ENCODE measurements at regions not wholly inside any gene's neighbourhood (a gene's known extent, or its start where the extent isn't known, plus 50 kb on each side); places are given as distances from the start of the nearest gene placed in this dataset.
"Not testable (repeated sequence)": the region's sequence is repeated elsewhere in the genome, so short reads cannot be mapped to it uniquely, and the experiment has no call there.

DNA sequence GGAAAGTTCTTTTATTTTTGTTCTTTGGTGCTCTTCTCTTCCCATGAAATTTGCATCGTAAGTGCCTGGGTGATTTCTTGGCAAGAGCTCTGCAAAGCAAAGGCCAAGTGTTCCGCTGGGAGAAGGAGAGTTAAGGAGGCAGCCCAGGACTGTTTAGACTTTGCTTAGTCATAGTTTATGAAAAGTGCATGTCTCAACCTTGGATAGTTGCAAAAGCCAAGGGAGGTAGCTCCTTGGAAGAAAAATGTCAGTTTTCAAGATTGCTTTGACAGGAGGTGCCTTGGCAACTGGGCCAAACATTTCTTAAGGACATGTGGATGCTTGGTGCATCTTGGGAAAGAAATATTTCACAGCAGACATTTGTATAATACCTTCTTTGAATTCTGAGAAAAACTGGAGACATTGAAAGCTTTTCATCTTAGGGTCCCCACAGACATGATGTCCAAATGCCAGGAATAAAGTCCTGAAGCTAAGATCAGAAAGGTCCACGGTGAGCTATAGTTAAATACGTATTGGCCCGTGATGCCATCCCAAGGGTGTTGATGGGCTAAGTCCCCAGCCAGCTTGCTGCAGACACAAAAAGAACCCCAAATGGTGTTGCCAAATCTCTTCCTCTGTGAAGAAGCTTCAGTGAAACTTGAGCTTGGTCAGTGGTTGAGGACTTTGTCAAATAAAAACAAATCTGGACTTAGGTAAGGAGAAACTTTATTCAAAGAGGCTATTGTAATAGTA lies 96.3 kb upstream of the THUMPD2 start:
- DNase-seq (no peak), ATAC-seq (no peak)
- no peak overlapping the region for H3K27ac Mint-ChIP-seq
- no peaks in the 10 kb centered on the region for H3K4me1 Mint-ChIP-seq
- peaks cover 0 to 9% (median 3%) of the 10 kb centered on the region in 9 donors for H3K9me3 Mint-ChIP-seq
- no peak overlapping the region for H3K4me3 Mint-ChIP-seq
- peaks cover 0 to 5% (median 0%) of the 10 kb centered on the region in 3 donors for H3K36me3 Mint-ChIP-seq
- POLR2A ChIA-PET = no interaction called here
- peaks cover 0 to 10% (median 0%) of the 10 kb centered on the region in 5 donors for H3K27me3 Mint-ChIP-seq

DNA sequence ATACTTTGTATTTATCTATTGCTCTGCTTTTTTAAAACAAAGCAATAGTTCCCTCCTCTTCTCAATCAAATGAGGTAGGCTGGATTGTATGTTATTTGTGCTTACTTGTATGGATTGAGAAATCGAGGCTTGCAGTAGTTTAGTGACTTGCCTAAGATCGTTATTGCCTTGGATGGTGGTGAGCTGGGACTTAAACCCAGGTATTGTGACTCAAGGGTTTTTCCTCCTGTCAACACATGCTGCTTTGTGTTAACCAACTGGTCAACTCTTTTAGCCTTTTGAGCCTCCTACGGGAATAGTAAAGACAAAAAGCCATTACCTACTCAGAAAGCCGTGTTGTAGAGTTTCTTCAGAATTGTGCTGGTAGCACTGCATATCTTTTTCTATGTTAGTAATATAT lies 95.2 kb upstream of the THUMPD2 start:
- no peak for ATAC-seq
- Mint-ChIP-seq H3K9me3 (peaks cover 0 to 3% (median 0%) of the 10 kb centered on the region in 9 donors), H3K4me1 (no peaks in the 10 kb centered on the region), H3K4me3 (no peak overlapping the region), H3K36me3 (no peaks in the 10 kb centered on the region), H3K27ac (no peak overlapping the region), H3K27me3 (peaks cover 0 to 13% (median 0%) of the 10 kb centered on the region in 5 donors)
- POLR2A ChIA-PET = no interaction called here
- DNase-seq = no peak

DNA sequence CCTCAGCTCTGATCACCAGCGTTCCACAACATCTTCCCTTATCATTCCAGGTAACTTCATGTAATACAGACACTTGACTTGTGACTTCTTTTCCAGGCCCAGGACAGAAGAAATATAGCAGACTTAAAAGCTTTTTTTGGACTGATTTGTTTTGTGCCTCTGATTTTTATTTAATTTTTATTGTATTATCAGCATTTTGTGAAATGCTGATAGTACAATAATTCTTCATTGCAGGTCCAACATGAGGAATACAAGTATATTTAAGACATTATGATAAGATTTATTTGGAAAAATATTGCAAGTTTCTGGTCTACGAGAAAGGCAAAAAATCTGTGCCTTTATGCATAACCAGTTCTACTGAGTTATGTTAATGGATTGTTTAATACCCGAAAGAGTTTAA lies 94.5 kb upstream of the THUMPD2 start:
- no peaks in the 10 kb centered on the region for H3K36me3 Mint-ChIP-seq
- DNase-seq (no peak), ATAC-seq (no peak)
- H3K27me3 Mint-ChIP-seq = peaks cover 0 to 15% (median 0%) of the 10 kb centered on the region in 5 donors
- no peaks in the 10 kb centered on the region for H3K4me1 Mint-ChIP-seq
- no peak overlapping the region for H3K4me3 Mint-ChIP-seq
- POLR2A ChIA-PET = no interaction called here
- no peak overlapping the region for H3K27ac Mint-ChIP-seq
- no peaks in the 10 kb centered on the region for H3K9me3 Mint-ChIP-seq

DNA sequence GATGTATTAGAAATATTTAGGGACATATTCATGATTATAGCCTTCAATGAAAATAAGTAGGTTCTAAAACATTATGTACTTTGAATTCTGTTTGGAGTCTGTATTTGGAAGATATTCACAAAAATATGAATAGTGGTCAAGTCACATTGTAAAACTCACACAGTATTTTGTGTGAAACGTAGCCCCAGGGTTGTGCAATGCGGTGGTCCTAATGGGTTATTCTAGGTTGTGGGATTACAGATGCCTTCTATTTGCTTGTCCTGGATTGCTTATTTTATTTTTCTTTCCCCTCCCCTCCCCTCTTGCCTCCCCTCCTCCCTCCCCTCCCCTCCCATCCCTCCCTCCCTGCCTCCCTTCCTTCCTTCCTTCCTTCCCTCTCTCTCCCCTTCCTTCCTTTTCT lies 93.7 kb upstream of the THUMPD2 start:
- H3K27me3 Mint-ChIP-seq = peaks cover 0 to 15% (median 0%) of the 10 kb centered on the region in 5 donors
- POLR2A ChIA-PET = no interaction called here
- no peaks in the 10 kb centered on the region for H3K4me1 Mint-ChIP-seq
- DNase-seq (no peak), ATAC-seq (no peak)
- H3K36me3 Mint-ChIP-seq = no peaks in the 10 kb centered on the region
- no peak overlapping the region for H3K4me3 Mint-ChIP-seq
- no peaks in the 10 kb centered on the region for H3K9me3 Mint-ChIP-seq
- H3K27ac Mint-ChIP-seq = no peak overlapping the region

DNA sequence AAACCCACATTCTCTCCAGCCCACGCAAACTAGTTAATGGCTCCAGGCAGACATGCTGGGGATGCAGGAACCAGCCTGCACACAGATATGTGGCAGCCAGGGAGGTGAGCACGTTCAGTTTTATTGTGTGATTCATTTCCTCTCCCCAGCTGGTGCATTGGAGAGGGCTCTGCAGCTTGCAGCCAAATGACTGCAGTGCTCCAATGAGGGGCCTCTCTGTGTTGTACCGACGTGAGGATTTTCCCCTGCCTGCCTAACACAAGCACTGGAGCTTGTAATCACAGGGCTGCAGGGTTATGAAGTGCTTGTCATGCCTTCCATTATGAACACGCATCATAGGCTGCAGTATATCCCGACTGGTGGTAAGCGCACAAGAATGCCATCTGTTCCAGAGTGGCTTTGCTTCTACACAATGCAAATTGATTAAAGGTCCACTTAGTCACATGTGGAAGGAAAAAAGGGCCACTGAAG lies 92.3 kb upstream of the THUMPD2 start:
- POLR2A ChIA-PET = no interaction called here
- Mint-ChIP-seq H3K27me3 (peaks cover 0 to 15% (median 0%) of the 10 kb centered on the region in 5 donors), H3K4me1 (no peaks in the 10 kb centered on the region), H3K27ac (no peak overlapping the region), H3K9me3 (no peaks in the 10 kb centered on the region), H3K4me3 (no peak overlapping the region), H3K36me3 (no peaks in the 10 kb centered on the region)
- DNase-seq (no peak), ATAC-seq (no peak)

DNA sequence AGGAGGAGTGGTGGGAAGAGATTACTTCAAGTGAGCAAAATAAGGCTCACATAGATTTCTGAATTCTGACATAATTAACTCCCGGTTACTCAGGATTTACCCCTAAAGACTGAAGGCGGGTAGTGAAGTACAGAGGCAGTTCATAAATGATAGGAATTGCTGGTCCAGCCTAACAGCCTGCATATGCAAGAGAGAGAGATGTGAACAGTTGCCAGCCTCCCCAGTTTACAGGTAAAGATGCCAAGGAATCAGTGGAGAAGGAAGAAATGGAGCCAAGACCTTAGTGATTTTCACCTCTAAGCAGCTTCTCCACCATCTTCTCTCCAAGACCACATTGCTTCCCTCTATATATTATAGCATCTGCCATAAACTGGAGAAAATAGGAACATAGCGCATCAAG lies 91.8 kb upstream of the THUMPD2 start:
- DNase-seq = no peak
- no peaks in the 10 kb centered on the region for H3K36me3 Mint-ChIP-seq
- H3K27me3 Mint-ChIP-seq = peaks cover 0 to 15% (median 0%) of the 10 kb centered on the region in 5 donors
- H3K9me3 Mint-ChIP-seq = no peaks in the 10 kb centered on the region
- ATAC-seq = no peak
- no peak overlapping the region for H3K27ac Mint-ChIP-seq
- POLR2A ChIA-PET = no interaction called here
- no peak overlapping the region for H3K4me3 Mint-ChIP-seq
- H3K4me1 Mint-ChIP-seq = no peaks in the 10 kb centered on the region

DNA sequence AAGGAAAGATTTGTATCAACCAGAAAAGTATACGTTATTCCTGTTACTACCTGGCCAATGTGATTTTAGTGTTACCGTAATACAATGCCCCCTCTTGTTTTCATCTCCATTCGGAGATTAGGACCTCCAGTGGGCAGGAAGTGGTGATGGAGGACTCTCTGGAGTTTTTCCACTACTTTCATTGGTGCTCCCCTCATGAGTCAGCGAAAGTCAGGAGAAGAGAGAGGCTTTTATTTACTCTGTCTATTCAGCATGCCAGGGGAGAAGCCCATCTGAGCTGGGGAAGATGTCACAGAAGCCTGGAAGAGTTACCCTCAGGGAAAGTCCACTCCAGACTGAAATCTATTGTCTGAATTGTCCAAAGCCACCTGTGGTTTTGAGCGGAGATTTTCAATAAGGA lies 88.2 kb upstream of the THUMPD2 start:
- Mint-ChIP-seq H3K36me3 (peaks cover 0 to 5% (median 0%) of the 10 kb centered on the region in 3 donors), H3K9me3 (peaks cover 0 to 10% (median 4%) of the 10 kb centered on the region in 9 donors), H3K27ac (no peak overlapping the region), H3K4me1 (no peaks in the 10 kb centered on the region), H3K4me3 (no peak overlapping the region), H3K27me3 (peaks cover 0 to 20% (median 3%) of the 10 kb centered on the region in 5 donors)
- DNase-seq (no peak), ATAC-seq (no peak)
- POLR2A ChIA-PET = no interaction called here

DNA sequence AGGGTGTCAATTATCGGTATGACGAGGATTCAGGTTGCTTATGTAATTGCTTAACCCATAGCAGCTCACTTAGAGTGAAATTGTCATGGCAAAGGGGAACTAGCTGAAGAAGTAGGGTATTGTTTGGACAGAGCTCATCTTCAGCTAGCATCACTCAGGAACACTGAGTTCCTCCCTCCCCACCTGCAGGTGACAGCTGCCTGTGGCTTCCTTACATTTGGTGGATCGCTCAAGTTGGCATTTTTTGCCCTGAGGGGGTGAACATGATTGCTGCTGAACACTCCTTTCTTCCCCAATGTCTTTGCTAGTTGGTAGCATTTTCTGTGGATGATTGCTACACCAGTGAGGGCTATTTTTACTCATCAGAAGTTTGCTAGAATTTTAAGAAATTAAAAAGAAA lies 86.7 kb upstream of the THUMPD2 start:
- Mint-ChIP-seq H3K4me1 (no peaks in the 10 kb centered on the region), H3K27me3 (peaks cover 0 to 14% (median 3%) of the 10 kb centered on the region in 5 donors), H3K36me3 (peaks cover 0 to 5% (median 0%) of the 10 kb centered on the region in 3 donors), H3K27ac (no peak overlapping the region), H3K9me3 (peaks cover 0 to 10% (median 4%) of the 10 kb centered on the region in 9 donors), H3K4me3 (no peak overlapping the region)
- DNase-seq (no peak), ATAC-seq (no peak)
- POLR2A ChIA-PET = no interaction called here

DNA sequence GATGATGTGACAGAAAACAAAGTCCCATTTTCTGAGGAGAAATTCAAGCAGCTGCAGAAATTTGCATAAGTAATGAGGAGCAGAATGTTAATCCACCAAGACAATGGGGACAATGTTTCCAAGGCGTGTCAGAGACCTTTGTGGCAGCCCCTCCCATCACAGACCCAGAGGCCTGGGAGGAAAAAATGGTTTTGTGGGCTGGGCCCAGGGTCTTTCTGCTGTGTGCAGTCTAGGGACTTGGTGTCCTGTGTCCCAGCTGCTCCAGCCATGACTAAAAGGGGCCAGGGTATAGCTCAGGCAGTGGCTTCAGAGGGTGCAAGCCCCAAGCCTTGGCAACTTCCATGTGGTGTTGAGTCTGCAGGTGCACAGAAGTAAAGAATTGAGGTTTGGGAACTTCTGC lies 84.6 kb upstream of the THUMPD2 start:
- H3K4me3 Mint-ChIP-seq, DNase-seq, H3K27me3 Mint-ChIP-seq, ATAC-seq, H3K4me1 Mint-ChIP-seq, H3K27ac Mint-ChIP-seq, H3K9me3 Mint-ChIP-seq, POLR2A ChIA-PET, H3K36me3 Mint-ChIP-seq: not testable (repeated sequence)

DNA sequence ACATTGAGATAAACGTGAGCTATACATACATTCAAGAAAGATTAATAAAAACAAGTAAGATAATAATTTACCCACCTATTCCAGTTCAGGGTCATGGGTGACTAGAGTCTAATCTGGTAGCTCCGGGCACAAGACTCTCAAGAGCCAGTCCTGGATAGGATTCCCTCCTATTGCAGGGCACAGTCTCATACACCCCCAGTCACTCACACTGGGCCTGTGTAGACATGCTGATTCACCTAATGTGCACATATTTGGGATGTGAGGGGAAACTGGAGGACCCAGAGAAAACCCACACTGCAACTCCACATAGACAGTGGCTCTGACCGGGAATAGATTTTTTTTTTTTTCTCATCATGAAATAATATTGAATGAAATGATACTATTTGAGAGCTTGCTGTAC lies 81.5 kb upstream of the THUMPD2 start:
- no peaks in the 10 kb centered on the region for H3K4me1 Mint-ChIP-seq
- H3K4me3 Mint-ChIP-seq = no peak overlapping the region
- peaks cover 0 to 5% (median 0%) of the 10 kb centered on the region in 3 donors for H3K36me3 Mint-ChIP-seq
- POLR2A ChIA-PET = no interaction called here
- DNase-seq = no peak
- peak overlapping the region in 1 of 10 donors; percentile 67 for H3K27ac Mint-ChIP-seq
- H3K9me3 Mint-ChIP-seq = peaks cover 0 to 10% (median 4%) of the 10 kb centered on the region in 9 donors
- H3K27me3 Mint-ChIP-seq = peaks cover 3 to 12% (median 6%) of the 10 kb centered on the region in 5 donors
- no peak for ATAC-seq

DNA sequence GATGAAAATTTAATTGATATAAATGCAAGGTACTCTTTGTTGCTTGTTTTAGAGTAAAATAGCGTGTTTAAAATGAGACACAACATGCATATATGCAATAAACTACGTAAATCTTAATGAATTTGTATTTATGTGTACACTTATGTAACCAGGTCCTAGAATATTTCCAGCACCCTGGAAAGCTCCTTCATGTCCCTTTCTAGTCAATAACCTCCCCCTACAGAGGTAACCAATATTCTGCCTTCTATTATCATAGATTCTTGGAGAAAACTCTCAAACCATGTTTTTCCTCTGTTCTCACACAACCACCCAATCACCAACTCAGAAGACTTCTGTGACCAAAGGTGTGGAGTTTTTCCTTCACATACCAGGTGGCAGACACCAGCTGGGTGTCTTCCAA lies 79.6 kb upstream of the THUMPD2 start:
- POLR2A ChIA-PET = no interaction called here
- H3K4me1 Mint-ChIP-seq = peaks cover 0 to 4% (median 0%) of the 10 kb centered on the region in 4 donors
- no peak for ATAC-seq

DNA sequence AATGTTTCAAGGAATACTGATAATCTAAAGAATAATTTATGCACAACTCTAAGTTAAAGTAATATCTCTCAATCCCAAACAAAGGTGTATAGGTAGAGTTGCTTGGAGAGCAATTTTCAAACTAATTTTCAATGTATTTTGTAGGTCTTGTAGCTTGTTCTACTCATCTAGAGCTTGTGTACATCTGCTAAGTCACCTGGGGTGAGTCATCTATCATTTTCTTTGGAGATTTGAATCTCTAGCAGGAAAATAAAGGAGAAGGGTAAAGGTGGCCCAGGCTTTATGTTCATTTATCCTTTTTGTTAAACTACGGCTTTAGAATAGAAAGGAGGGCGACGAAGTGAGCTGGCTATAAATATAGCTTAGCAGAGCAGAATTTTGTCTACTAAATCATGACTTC lies 76.8 kb upstream of the THUMPD2 start:
- POLR2A ChIA-PET = no interaction called here
- DNase-seq (no peak), ATAC-seq (no peak)
- no peaks in the 10 kb centered on the region for H3K9me3 Mint-ChIP-seq
- peaks cover 3 to 13% (median 8%) of the 10 kb centered on the region in 5 donors for H3K27me3 Mint-ChIP-seq
- no peak overlapping the region for H3K27ac Mint-ChIP-seq
- H3K36me3 Mint-ChIP-seq = no peaks in the 10 kb centered on the region
- peaks cover 0 to 19% (median 9%) of the 10 kb centered on the region in 4 donors for H3K4me1 Mint-ChIP-seq
- no peak overlapping the region for H3K4me3 Mint-ChIP-seq

More for the DNA sequence above, 79.6 kb upstream of the THUMPD2 start:
- H3K36me3 Mint-ChIP-seq = peaks cover 0 to 5% (median 0%) of the 10 kb centered on the region in 3 donors
- no peak overlapping the region for H3K4me3 Mint-ChIP-seq
- H3K27me3 Mint-ChIP-seq = peaks cover 5 to 13% (median 8%) of the 10 kb centered on the region in 5 donors
- peaks cover 0 to 9% (median 2%) of the 10 kb centered on the region in 9 donors for H3K9me3 Mint-ChIP-seq
- DNase-seq = no peak
- no peak overlapping the region for H3K27ac Mint-ChIP-seq

DNA sequence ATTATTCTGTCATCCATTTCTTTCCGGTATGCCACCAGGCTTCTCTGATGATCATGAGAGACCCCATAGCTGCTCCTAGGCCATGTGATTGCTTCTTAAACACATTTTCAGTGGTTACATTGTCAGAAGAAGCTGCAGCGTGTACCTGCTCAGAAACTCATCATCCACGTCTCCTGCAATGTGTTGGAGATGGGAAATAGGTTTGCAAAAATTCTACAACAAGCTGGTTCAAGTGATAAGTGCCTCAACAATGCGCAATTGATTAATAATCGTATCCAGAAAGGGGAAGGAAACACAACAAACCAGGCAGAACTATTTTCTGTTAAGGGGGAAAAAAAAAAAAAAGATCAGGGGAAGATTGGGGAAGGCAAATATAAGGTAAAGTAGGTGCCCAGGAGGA lies 75.7 kb upstream of the THUMPD2 start:
- Mint-ChIP-seq H3K27me3 (peaks cover 6 to 13% (median 8%) of the 10 kb centered on the region in 5 donors), H3K9me3 (no peaks in the 10 kb centered on the region), H3K27ac (peak overlapping the region in 1 of 10 donors; percentile 5), H3K4me1 (peaks cover 0 to 20% (median 9%) of the 10 kb centered on the region in 4 donors), H3K4me3 (no peak overlapping the region), H3K36me3 (no peaks in the 10 kb centered on the region)
- POLR2A ChIA-PET = no interaction called here
- DNase-seq (no peak), ATAC-seq (no peak)

DNA sequence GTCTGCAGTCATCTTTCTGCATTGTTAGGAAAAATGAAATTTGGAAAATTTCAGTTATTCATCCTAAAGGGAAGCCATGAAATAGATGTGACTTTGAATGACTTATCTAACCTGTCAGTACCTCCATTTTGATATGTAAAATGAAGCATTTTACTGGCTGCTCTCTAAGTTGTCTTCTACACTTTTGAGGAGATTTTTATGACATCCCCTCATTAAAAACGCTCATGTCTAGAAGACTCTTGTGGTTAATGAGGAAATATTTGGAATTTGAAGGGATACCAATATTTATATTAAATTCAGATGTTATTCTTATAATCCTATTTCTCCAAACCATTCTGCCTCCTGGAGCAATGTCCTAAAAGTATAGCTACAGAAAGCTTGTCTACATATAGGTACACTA lies 73.8 kb upstream of the THUMPD2 start:
- Mint-ChIP-seq H3K27me3 (peaks cover 7 to 13% (median 8%) of the 10 kb centered on the region in 5 donors), H3K4me1 (peaks cover 0 to 20% (median 9%) of the 10 kb centered on the region in 4 donors), H3K9me3 (no peaks in the 10 kb centered on the region), H3K36me3 (no peaks in the 10 kb centered on the region), H3K27ac (peak overlapping the region in 1 of 10 donors; percentile 19), H3K4me3 (no peak overlapping the region)
- POLR2A ChIA-PET = no interaction called here
- ATAC-seq (no peak), DNase-seq (no peak)

Measured in naive thymus-derived CD8-positive, alpha-beta T cell (primary cell).